Heart right ventricle (tissue), 16 donors: ENCODE measurements at regions not wholly inside any gene's neighbourhood (a gene's known extent, or its start where the extent isn't known, plus 50 kb on each side); places are given as distances from the start of the nearest gene placed in this dataset.
A peak's percentile ranks its signal among the peaks of the same experiment; 100 is the strongest.

Source experiments
- ATAC-seq, 8 donors: fragments of 200-7000 bp; cut with Tn5 transposase; one replicate each; pipeline ENCODE4 v1.9.1; 2020; ENCODE audit warnings: mild to moderate bottlenecking in 8 of 8, moderate library complexity in 8 of 8, moderate number of reproducible peaks in 1 of 8
- DNase-seq, 2 donors: peaks; one replicate each; pipeline ENCODE4 v3.0.0-alpha.2; 2020
- H3K27ac ChIP-seq, 10 donors: fragments of 200-600 bp; sonication (generic) in 2 of 10; one replicate each; pipeline versions ENCODE4 v1.5.0 to v1.8.0; 2020 to 2022; ENCODE audit warnings: mild to moderate bottlenecking in 3 of 10
- H3K27me3 ChIP-seq, 7 donors: fragments of 200-600 bp; one replicate each; pipeline ENCODE4 v1.8.0; 2021 to 2022; ENCODE audit warnings: mild to moderate bottlenecking in 2 of 7
- H3K36me3 ChIP-seq, 9 donors: fragments of 200-600 bp; sonication (generic) in 1 of 9; one replicate each; pipeline versions ENCODE4 v1.5.0 to v1.8.0; 2020 to 2022; ENCODE audit warnings: mild to moderate bottlenecking in 2 of 9
- H3K4me1 ChIP-seq, 9 donors: fragments of 200-600 bp; sonication (generic) in 1 of 9; one replicate each; pipeline versions ENCODE4 v1.5.0 to v1.8.0; 2020 to 2022; ENCODE audit warnings: mild to moderate bottlenecking in 4 of 9
- H3K4me3 ChIP-seq, 10 donors: fragments of 200-600 bp; sonication (generic) in 2 of 10; one replicate each; pipeline versions ENCODE4 v1.5.0 to v1.8.0; 2020 to 2022; ENCODE audit warnings: mild to moderate bottlenecking in 7 of 10, moderate library complexity in 2 of 10
- H3K9me3 ChIP-seq, 11 donors: fragments of 200-600 bp in 10 of 11; sonication (generic) in 2 of 11; one replicate each; pipeline versions ENCODE4 v1.5.0 to v1.8.0; 2013 to 2022; ENCODE audit warnings: mild to moderate bottlenecking in 2 of 11, control low read depth in 1 of 11, moderate library complexity in 1 of 11
- WGBS, 2 donors: extraction: QIAGEN DNeasy Blood & Tissue Kit; methylation state at CpG; one replicate each; pipeline ENCODE4 v1.1.7; 2013; ENCODE audit warnings: inconsistent platforms in 1 of 2; 5-methylcytosine and 5-hydroxymethylcytosine counted together
- intact Hi-C, 10 donors: fragments of 100-400 bp; cut with DNase I; formaldehyde crosslinking; loops; one replicate each; pipeline versions ENCODE4 v1.11.1 to v1.14.2; 2022
- TF ChIP-seq, protein P1 (sequence below), 9 donors: fragments of 200-600 bp; sonication (generic) in 2 of 9; IDR thresholded peaks; one replicate each; pipeline versions ENCODE4 v1.5.0 to v1.8.0; 2021 to 2022; ENCODE audit warnings: antibody characterized with exemption in 9 of 9, mild to moderate bottlenecking in 5 of 9, moderate library complexity in 1 of 9
- donor health status: Arrhythmogenic right ventricular cardiomyopathy.
- donor health status: ischemic (EF 13 %, LVEDD 7.1; RV severe dilation, severe dysfunction).
- donor health status: healthy with polysubstance abuse.
- donor health status: DM: no; HTN: yes; CAD: no.
- donor health status: DM: no; HTN: no; CAD: no.
- donor health status: ischemic (EF 25% LVEDD 6.9; RV normal size, moderate dysfunction).
- donor health status: ischemic (EF 25% LVEDD 5.7; RV mildly dilated, moderate dysfunction).
- donor health status: healthy.
- donor health status: DM: yes; HTN: yes; CAD: no.
- donor health status: Ischemic cardiomyopathy.
- donor health status: ischemic (EF 35%, LVEDD 5.7; RV mildly dilated, moderate dysfunction).
- donor health status: nonischemic (EF 11% LVEDD 7.7; RV severe dilation, severe dysfunction).
- donor health status: DM: yes; HTN: yes; CAD: no.
- donor health status: PGD.
- donor health status: ischemic (EF 29% LVEDD 5.4; RV normal size, mild dysfunction).
- donor health status: nonischemic (EF 23%, LVEDD 6.1; RV moderate dilation, normal function).

DNA sequence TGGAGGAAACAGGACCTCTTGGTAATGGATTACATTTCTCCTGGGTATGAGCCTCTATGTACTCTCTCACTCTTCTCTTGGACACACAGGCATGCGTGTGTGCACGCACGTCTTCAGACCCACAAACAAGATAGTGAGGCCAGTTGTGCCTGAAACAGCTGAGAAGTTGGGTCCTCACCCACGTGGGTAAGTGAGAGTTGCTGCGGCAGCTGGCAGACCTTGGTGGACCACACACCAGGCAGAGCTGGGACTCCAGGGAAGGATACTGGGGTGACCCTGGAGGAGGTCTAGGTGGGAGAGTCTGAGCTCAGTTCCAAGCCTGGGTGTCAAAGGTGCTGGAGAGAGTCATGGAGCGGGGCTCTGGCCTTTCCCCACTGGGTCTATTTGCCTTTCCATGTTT is 194.3 kb downstream of the HAUS1 start:
- intact Hi-C loops, result loop anchor here in 2 of 10 donors (10.0 kb wide), 2 partner anchors 106 to 176 kb away; no protein-coding TSS in a partner anchor
- 93 to 94% methylated on average over 6 of the region's 6 CpGs for WGBS, 2 donors
- Histone ChIP-seq H3K4me3 (no peak overlapping the region), H3K4me1 (peaks cover 0 to 5% (median 0%) of the 10 kb centered on the region in 9 donors), H3K27ac (no peak overlapping the region), H3K27me3 (no peaks in the 10 kb centered on the region), H3K9me3 (peaks cover 0 to 2% (median 0%) of the 10 kb centered on the region in 11 donors), H3K36me3 (no peaks in the 10 kb centered on the region)
- no peak for ATAC-seq
- TF ChIP-seq, protein P1, sequence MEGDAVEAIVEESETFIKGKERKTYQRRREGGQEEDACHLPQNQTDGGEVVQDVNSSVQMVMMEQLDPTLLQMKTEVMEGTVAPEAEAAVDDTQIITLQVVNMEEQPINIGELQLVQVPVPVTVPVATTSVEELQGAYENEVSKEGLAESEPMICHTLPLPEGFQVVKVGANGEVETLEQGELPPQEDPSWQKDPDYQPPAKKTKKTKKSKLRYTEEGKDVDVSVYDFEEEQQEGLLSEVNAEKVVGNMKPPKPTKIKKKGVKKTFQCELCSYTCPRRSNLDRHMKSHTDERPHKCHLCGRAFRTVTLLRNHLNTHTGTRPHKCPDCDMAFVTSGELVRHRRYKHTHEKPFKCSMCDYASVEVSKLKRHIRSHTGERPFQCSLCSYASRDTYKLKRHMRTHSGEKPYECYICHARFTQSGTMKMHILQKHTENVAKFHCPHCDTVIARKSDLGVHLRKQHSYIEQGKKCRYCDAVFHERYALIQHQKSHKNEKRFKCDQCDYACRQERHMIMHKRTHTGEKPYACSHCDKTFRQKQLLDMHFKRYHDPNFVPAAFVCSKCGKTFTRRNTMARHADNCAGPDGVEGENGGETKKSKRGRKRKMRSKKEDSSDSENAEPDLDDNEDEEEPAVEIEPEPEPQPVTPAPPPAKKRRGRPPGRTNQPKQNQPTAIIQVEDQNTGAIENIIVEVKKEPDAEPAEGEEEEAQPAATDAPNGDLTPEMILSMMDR (IDR thresholded peaks at IDR 0.05), result no peak
- no peak for DNase-seq

GRCh38 chr18:46299465-46300008 is 195.4 kb downstream of the HAUS1 start:
- ATAC-seq (no peak), DNase-seq (no peak)
- no peak overlapping the region for H3K4me3 ChIP-seq
- H3K4me1 ChIP-seq, result no peaks in the 10 kb centered on the region
- no peak overlapping the region for H3K27ac ChIP-seq
- intact Hi-C loops, result loop anchor here in 2 of 10 donors (10.0 kb wide), 2 partner anchors 105 to 175 kb away; no protein-coding TSS in a partner anchor
- no peaks in the 10 kb centered on the region for H3K36me3 ChIP-seq
- H3K27me3 ChIP-seq, result no peaks in the 10 kb centered on the region
- TF ChIP-seq, protein P1 (IDR thresholded peaks at IDR 0.05), result no peak
- H3K9me3 ChIP-seq, result peaks cover 0 to 7% (median 0%) of the 10 kb centered on the region in 11 donors
- 83 to 84% methylated on average over 7 of the region's 7 CpGs for WGBS, 2 donors

DNA sequence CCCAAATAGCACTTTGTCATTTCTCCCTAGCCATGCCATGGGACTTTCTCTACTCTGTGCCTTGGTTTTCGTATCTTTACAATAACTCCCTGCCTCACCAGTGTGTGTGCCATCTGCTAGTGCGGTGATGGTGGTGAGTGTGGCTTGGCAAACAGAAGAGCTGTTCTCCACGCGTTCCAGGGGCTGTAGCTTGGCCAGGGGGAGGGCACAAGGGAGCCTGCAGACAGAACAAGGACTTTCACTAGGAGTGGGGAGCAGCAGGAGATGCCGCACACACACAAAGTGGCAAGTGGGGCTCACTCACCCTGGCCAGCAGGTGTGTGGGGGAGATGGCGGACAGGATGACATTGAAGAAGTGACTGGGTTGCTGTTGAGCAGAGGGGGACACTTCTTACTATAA is 196.9 kb downstream of the HAUS1 start:
- ATAC-seq, result peak in 2 of 8 donors; percentile 31 to 82
- intact Hi-C loops, result no loop called here
- no peaks in the 10 kb centered on the region for H3K4me1 ChIP-seq
- no peaks in the 10 kb centered on the region for H3K27me3 ChIP-seq
- TF ChIP-seq, protein P1 (IDR thresholded peaks at IDR 0.05), result no peak
- no peaks in the 10 kb centered on the region for H3K36me3 ChIP-seq
- H3K4me3 ChIP-seq, result no peak overlapping the region
- H3K27ac ChIP-seq, result no peak overlapping the region
- 56 to 65% methylated on average over 6 of the region's 6 CpGs for WGBS, 2 donors
- no peak for DNase-seq
- H3K9me3 ChIP-seq, result peaks cover 0 to 8% (median 0%) of the 10 kb centered on the region in 11 donors

GRCh38 chr18:46301571-46301970 is 197.4 kb downstream of the HAUS1 start:
- 82 to 86% methylated on average over 9 of the region's 9 CpGs for WGBS, 2 donors
- Histone ChIP-seq H3K27me3 (no peaks in the 10 kb centered on the region), H3K4me3 (no peak overlapping the region), H3K27ac (no peak overlapping the region), H3K36me3 (no peaks in the 10 kb centered on the region), H3K9me3 (peaks cover 0 to 13% (median 0%) of the 10 kb centered on the region in 11 donors), H3K4me1 (no peaks in the 10 kb centered on the region)
- no peak for DNase-seq
- TF ChIP-seq, protein P1 (IDR thresholded peaks at IDR 0.05), result no peak
- no peak for ATAC-seq
- intact Hi-C loops, result no loop called here
